Transverse colon (tissue), 4 donors: ENCODE measurements at regions not wholly inside any gene's neighbourhood (a gene's known extent, or its start where the extent isn't known, plus 50 kb on each side); places are given as distances from the start of the nearest gene placed in this dataset.
"Not testable (repeated sequence)": the region's sequence is repeated elsewhere in the genome, so short reads cannot be mapped to it uniquely, and the experiment has no call there.

Source experiments
- POLR2A ChIP-seq: fragments of 450-650 bp; IDR thresholded peaks from one replicate; pipeline ENCODE4 v1.6.1; 2016; ENCODE audit warnings: antibody characterized with exemption, mild to moderate bottlenecking, moderate library complexity
- POLR2AphosphoS5 ChIP-seq, 3 donors: sonication (generic); formaldehyde crosslinking; IDR thresholded peaks; one replicate each; pipeline ENCODE4 v1.6.1; 2016; ENCODE audit warnings: antibody characterized with exemption in 3 of 3
- TF ChIP-seq, protein P1 (sequence below), 5 experiments: fragments of 200-600 bp in 3 of 5; fragments of 450-650 bp in 2 of 5; sonication (generic) in 3 of 5; IDR thresholded peaks; 1 replicate in 2 of 5; 2 replicates in 3 of 5; pipeline ENCODE4 v1.5.1; 2016 to 2017; ENCODE audit warnings: antibody characterized with exemption in 5 of 5, inconsistent platforms in 3 of 5, mild to moderate bottlenecking in 2 of 5, moderate library complexity in 1 of 5

DNA sequence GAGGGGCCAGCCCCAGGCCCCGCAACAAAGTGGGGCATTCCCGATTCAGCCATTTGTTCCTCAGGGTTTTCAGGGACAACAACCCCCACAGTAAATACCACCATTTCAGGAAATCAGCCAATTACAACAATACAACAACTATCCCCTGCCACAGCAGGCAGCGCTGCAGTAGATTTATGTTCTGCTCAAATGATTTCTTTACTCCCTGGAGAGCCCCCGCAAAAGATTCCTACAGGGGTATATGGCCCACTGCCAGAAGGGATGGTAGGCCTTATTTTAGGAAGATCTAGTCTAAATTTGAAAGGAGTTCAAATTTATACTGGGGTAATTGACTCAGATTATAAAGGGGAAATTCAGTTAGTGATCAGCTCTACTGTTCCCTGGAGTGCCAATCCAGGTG is 120.5 kb upstream of the DRD5 start:
- TF ChIP-seq POLR2A; POLR2AphosphoS5 (IDR thresholded peaks at IDR 0.05): not testable (repeated sequence)
- TF ChIP-seq, protein P1, sequence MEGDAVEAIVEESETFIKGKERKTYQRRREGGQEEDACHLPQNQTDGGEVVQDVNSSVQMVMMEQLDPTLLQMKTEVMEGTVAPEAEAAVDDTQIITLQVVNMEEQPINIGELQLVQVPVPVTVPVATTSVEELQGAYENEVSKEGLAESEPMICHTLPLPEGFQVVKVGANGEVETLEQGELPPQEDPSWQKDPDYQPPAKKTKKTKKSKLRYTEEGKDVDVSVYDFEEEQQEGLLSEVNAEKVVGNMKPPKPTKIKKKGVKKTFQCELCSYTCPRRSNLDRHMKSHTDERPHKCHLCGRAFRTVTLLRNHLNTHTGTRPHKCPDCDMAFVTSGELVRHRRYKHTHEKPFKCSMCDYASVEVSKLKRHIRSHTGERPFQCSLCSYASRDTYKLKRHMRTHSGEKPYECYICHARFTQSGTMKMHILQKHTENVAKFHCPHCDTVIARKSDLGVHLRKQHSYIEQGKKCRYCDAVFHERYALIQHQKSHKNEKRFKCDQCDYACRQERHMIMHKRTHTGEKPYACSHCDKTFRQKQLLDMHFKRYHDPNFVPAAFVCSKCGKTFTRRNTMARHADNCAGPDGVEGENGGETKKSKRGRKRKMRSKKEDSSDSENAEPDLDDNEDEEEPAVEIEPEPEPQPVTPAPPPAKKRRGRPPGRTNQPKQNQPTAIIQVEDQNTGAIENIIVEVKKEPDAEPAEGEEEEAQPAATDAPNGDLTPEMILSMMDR (IDR thresholded peaks at IDR 0.05) = not testable (repeated sequence)
